ENCODE measurements at regions not wholly inside any gene's neighbourhood (a gene's known extent, or its start where the extent isn't known, plus 50 kb on each side); places are given as distances from the start of the nearest gene placed in this dataset.

- no peak overlapping the region for H3K9ac ChIP-seq (replicated peaks; ENCODE audit: extremely low read depth, insufficient read depth, low read length)
- H3K27ac ChIP-seq (ENCODE audit: insufficient read depth, low read depth, low read length) = no peak overlapping the region
- H3K9me1 ChIP-seq (replicated peaks; ENCODE audit: control insufficient read depth, extremely low read depth, insufficient read depth, low read length) = no peaks in the 10 kb centered on the region
- dilution Hi-C loops (cut with MboI; ENCODE audit: extremely low pct_ligation_motif_present, low sequenced_read_pairs) = no loop called here
- POLR2A ChIA-PET = no interaction called here
- no peak overlapping the region for H3K4me2 ChIP-seq (ENCODE audit: insufficient read depth, low read length)
- intact Hi-C loops (cut with micrococcal nuclease) = no loop called here
- H4K20me1 ChIP-seq (replicated peaks; ENCODE audit: control insufficient read depth, extremely low read depth, insufficient read depth, low read length) = no peaks in the 10 kb centered on the region
- BruUV-seq (replicated peaks) = no TSS peak
- H3K9me3 ChIP-seq (replicated peaks; ENCODE audit: control insufficient read depth, insufficient read depth, low read length) = no peaks in the 10 kb centered on the region
- TF ChIP-seq EZH2 (IDR thresholded peaks at IDR 0.05; ENCODE audit: borderline replicate concordance, low read depth, low read length, severe bottlenecking) = no peak
- no peak for TF ChIP-seq POLR2A (IDR thresholded peaks at IDR 0.05; ENCODE audit: low read depth, low read length)
- no peak for TF ChIP-seq MYC (IDR thresholded peaks at IDR 0.05; ENCODE audit: low read depth, low read length)
- no peak for TF ChIP-seq GATA2 (IDR thresholded peaks at IDR 0.05; ENCODE audit: insufficient read depth, insufficient read length, low read depth, low read length)
- TF ChIP-seq, protein P1, sequence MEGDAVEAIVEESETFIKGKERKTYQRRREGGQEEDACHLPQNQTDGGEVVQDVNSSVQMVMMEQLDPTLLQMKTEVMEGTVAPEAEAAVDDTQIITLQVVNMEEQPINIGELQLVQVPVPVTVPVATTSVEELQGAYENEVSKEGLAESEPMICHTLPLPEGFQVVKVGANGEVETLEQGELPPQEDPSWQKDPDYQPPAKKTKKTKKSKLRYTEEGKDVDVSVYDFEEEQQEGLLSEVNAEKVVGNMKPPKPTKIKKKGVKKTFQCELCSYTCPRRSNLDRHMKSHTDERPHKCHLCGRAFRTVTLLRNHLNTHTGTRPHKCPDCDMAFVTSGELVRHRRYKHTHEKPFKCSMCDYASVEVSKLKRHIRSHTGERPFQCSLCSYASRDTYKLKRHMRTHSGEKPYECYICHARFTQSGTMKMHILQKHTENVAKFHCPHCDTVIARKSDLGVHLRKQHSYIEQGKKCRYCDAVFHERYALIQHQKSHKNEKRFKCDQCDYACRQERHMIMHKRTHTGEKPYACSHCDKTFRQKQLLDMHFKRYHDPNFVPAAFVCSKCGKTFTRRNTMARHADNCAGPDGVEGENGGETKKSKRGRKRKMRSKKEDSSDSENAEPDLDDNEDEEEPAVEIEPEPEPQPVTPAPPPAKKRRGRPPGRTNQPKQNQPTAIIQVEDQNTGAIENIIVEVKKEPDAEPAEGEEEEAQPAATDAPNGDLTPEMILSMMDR (IDR thresholded peaks at IDR 0.05; ENCODE audit: extremely low read depth in 1 of 2, insufficient read depth in 1 of 2, low read depth in 1 of 2, low read length in 2 of 2) = no peak
- no peak for TF ChIP-seq POLR2AphosphoS5 (IDR thresholded peaks at IDR 0.05; ENCODE audit: insufficient read depth, low read depth, low read length)
- TF ChIP-seq FOS (IDR thresholded peaks at IDR 0.05; ENCODE audit: borderline replicate concordance, insufficient read depth, low read length) = no peak
- TF ChIP-seq JUN (IDR thresholded peaks at IDR 0.05; ENCODE audit: borderline replicate concordance, insufficient read depth, insufficient read length, low read depth) = no peak
- TF ChIP-seq, protein P2, sequence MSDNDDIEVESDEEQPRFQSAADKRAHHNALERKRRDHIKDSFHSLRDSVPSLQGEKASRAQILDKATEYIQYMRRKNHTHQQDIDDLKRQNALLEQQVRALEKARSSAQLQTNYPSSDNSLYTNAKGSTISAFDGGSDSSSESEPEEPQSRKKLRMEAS (IDR thresholded peaks at IDR 0.05; ENCODE audit: insufficient read depth, insufficient read length) = no peak
- H3K27me3 ChIP-seq (ENCODE audit: control insufficient read depth in 2 of 2, insufficient read depth in 2 of 2, low read length in 2 of 2) = no peaks in the 10 kb centered on the region
- DNase-seq (ENCODE audit: low read depth, low spot score) (no peak), FAIRE-seq (no peak)
- CTCF ChIA-PET = no interaction called here
- H3K4me1 ChIP-seq (ENCODE audit: control insufficient read depth, extremely low read depth, insufficient read depth, low read length) = no peaks in the 10 kb centered on the region
- H3K4me3 ChIP-seq (replicated peaks in 1 of 3; ENCODE audit: insufficient read depth in 1 of 3, low read depth in 1 of 3, low read length in 3 of 3) = no peak overlapping the region
- H3K36me3 ChIP-seq (ENCODE audit: control insufficient read depth in 2 of 2, extremely low read depth in 1 of 2, insufficient read depth in 2 of 2, low read length in 2 of 2) = no peaks in the 10 kb centered on the region
- no peaks in the 10 kb centered on the region for H3K79me2 ChIP-seq (ENCODE audit: control insufficient read depth, insufficient read depth, low read length)
- H2AFZ ChIP-seq (ENCODE audit: low read depth, low read length) = no peak overlapping the region
These were observed 665.4 kb upstream of the PABPC4L start for GRCh38 chr4:134867027-134867426.
